Smooth muscle cell (in vitro differentiated cells): ENCODE measurements at regions not wholly inside any gene's neighbourhood (a gene's known extent, or its start where the extent isn't known, plus 50 kb on each side); places are given as distances from the start of the nearest gene placed in this dataset.

Experiments used
- DNase-seq: peaks from one replicate; lab custom pipeline; 2025; ENCODE audit not compliant: unreplicated experiment; lab: John Stamatoyannopoulos, UW
- H2AFZ ChIP-seq: fragments of 200-600 bp; sonication (generic); 2 replicates; pipeline ENCODE4 v1.6.0; 2016; ENCODE audit warnings: antibody characterized with exemption, low read depth, mild to moderate bottlenecking
- H3F3A ChIP-seq: fragments of 200-600 bp; sonication (generic); 2 replicates; pipeline ENCODE4 v1.6.0; 2017; ENCODE audit warnings: antibody characterized with exemption, low read depth
- H3K27ac ChIP-seq: fragments of 200-600 bp; sonication (generic); 2 replicates; pipeline ENCODE4 v1.5.1; 2016; ENCODE audit warnings: low read depth, mild to moderate bottlenecking
- H3K27me3 ChIP-seq: fragments of 200-600 bp; sonication (generic); 2 replicates; pipeline ENCODE4 v1.6.1; 2016; ENCODE audit warnings: low read depth, mild to moderate bottlenecking
- H3K36me3 ChIP-seq: fragments of 200-600 bp; sonication (generic); 2 replicates; pipeline ENCODE4 v1.5.1; 2016; ENCODE audit warnings: low read depth
- H3K4me1 ChIP-seq: fragments of 200-600 bp; sonication (generic); 2 replicates; pipeline ENCODE4 v1.5.1; 2016; ENCODE audit warnings: low read depth
- H3K4me2 ChIP-seq: fragments of 200-600 bp; sonication (generic); 2 replicates; pipeline ENCODE4 v1.6.0; 2016; ENCODE audit warnings: mild to moderate bottlenecking
- H3K4me3 ChIP-seq: fragments of 200-600 bp; sonication (generic); 2 replicates; pipeline ENCODE4 v1.5.1; 2016; ENCODE audit warnings: mild to moderate bottlenecking
- H3K79me2 ChIP-seq: fragments of 200-600 bp; sonication (generic); 2 replicates; pipeline ENCODE4 v1.6.0; 2016; ENCODE audit warnings: low read depth, mild to moderate bottlenecking
- H3K9ac ChIP-seq: fragments of 200-600 bp; sonication (generic); 2 replicates; pipeline ENCODE4 v1.6.0; 2016; ENCODE audit warnings: low read depth
- H3K9me3 ChIP-seq: fragments of 200-600 bp; sonication (generic); replicated peaks from 2 replicates; pipeline ENCODE4 v1.5.1; 2016; ENCODE audit warnings: low read depth
- H4K20me1 ChIP-seq: fragments of 200-600 bp; sonication (generic); 2 replicates; pipeline ENCODE4 v1.6.0; 2016; ENCODE audit warnings: low read depth
- CTCF ChIP-seq: fragments of 200-600 bp; sonication (generic); IDR thresholded peaks from 2 replicates; pipeline ENCODE4 v1.5.1; 2017; ENCODE audit warnings: borderline replicate concordance, mild to moderate bottlenecking, antibody characterized with exemption; ENCODE audit not compliant: insufficient read depth, poor library complexity, severe bottlenecking
- WGBS: methylation state at CpG from one replicate; pipeline ENCODE4 v1.1.7; 2016; ENCODE audit warnings: low lambda C conversion rate; 5-methylcytosine and 5-hydroxymethylcytosine counted together

GRCh38 chr7:18206331-18206730 lies 178.7 kb upstream of the PRPS1L1 start:
- Histone ChIP-seq H3K27me3 (no peaks in the 10 kb centered on the region), H3K4me1 (no peaks in the 10 kb centered on the region), H3F3A (no peaks in the 10 kb centered on the region), H4K20me1 (no peaks in the 10 kb centered on the region), H3K4me2 (no peak overlapping the region), H3K4me3 (no peak overlapping the region), H3K36me3 (no peaks in the 10 kb centered on the region), H3K9me3 (no peaks in the 10 kb centered on the region), H2AFZ (no peak overlapping the region), H3K79me2 (no peaks in the 10 kb centered on the region), H3K9ac (no peak overlapping the region), H3K27ac (no peak overlapping the region)
- DNase-seq, result no peak
- TF ChIP-seq CTCF, result no peak
- WGBS, result 93% methylated on average over 1 of the region's 1 CpG

- 97% methylated on average over 1 of the region's 1 CpG for WGBS
- Histone ChIP-seq H3F3A (peaks cover 3% of the 10 kb centered on the region), H3K27ac (no peak overlapping the region), H3K27me3 (no peaks in the 10 kb centered on the region), H3K9ac (no peak overlapping the region), H3K36me3 (no peaks in the 10 kb centered on the region), H3K4me1 (no peaks in the 10 kb centered on the region), H3K9me3 (no peaks in the 10 kb centered on the region), H3K79me2 (no peaks in the 10 kb centered on the region), H3K4me2 (no peak overlapping the region), H3K4me3 (no peak overlapping the region), H4K20me1 (no peaks in the 10 kb centered on the region), H2AFZ (no peak overlapping the region)
- TF ChIP-seq CTCF, result no peak
- no peak for DNase-seq
Observed at GRCh38 chr7:18208921-18209320, 181.3 kb upstream of the PRPS1L1 start.

GRCh38 chr7:18210377-18210776 lies 182.7 kb upstream of the PRPS1L1 start:
- Histone ChIP-seq H4K20me1 (no peaks in the 10 kb centered on the region), H3K4me2 (no peak overlapping the region), H2AFZ (no peak overlapping the region), H3K4me3 (no peak overlapping the region), H3K9ac (no peak overlapping the region), H3K4me1 (no peaks in the 10 kb centered on the region), H3F3A (peaks cover 3% of the 10 kb centered on the region), H3K79me2 (no peaks in the 10 kb centered on the region), H3K27ac (no peak overlapping the region), H3K9me3 (no peaks in the 10 kb centered on the region), H3K36me3 (no peaks in the 10 kb centered on the region), H3K27me3 (no peaks in the 10 kb centered on the region)
- DNase-seq, result no peak
- 99% methylated on average over 2 of the region's 2 CpGs for WGBS
- no peak for TF ChIP-seq CTCF

- H3K4me2 ChIP-seq, result no peak overlapping the region
- H3K9me3 ChIP-seq, result no peaks in the 10 kb centered on the region
- H3K4me1 ChIP-seq, result no peaks in the 10 kb centered on the region
- peaks cover 3% of the 10 kb centered on the region for H3F3A ChIP-seq
- H3K36me3 ChIP-seq, result no peaks in the 10 kb centered on the region
- no peak overlapping the region for H3K27ac ChIP-seq
- no peaks in the 10 kb centered on the region for H3K79me2 ChIP-seq
- no peak for TF ChIP-seq CTCF
- H3K9ac ChIP-seq, result no peak overlapping the region
- no peaks in the 10 kb centered on the region for H3K27me3 ChIP-seq
- no peak for DNase-seq
- H4K20me1 ChIP-seq, result no peaks in the 10 kb centered on the region
- no peak overlapping the region for H2AFZ ChIP-seq
- no peak overlapping the region for H3K4me3 ChIP-seq
- 85% methylated on average over 3 of the region's 3 CpGs for WGBS
Observed at GRCh38 chr7:18210788-18211187, 183.1 kb upstream of the PRPS1L1 start.
